ENCODE measurements at regions not wholly inside any gene's neighbourhood (a gene's known extent, or its start where the extent isn't known, plus 50 kb on each side); places are given as distances from the start of the nearest gene placed in this dataset.

- Histone ChIP-seq H3K4me1 (no peaks in the 10 kb centered on the region), H3K36me3 (replicated peaks in 1 of 2; ENCODE audit: insufficient read depth in 1 of 2, low read depth in 2 of 2) (no peaks in the 10 kb centered on the region), H3K27me3 (no peaks in the 10 kb centered on the region), H3K9me3 (no peaks in the 10 kb centered on the region), H3K4me3 (no peak overlapping the region), H3K27ac (no peak overlapping the region)
- TF ChIP-seq POLR2A (IDR thresholded peaks at IDR 0.05), result no peak
- TF ChIP-seq CTCF (IDR thresholded peaks at IDR 0.05), result no peak
- WGBS, 2 donors, result 79 to 82% methylated on average over 8 of the region's 8 CpGs
- ATAC-seq (no peak), DNase-seq (no peak)
- intact Hi-C loops (cut with DNase I), result no loop called here
These were observed 498.1 kb downstream of the SLC4A3 start for GRCh38 chr2:220125551-220125950.

- Histone ChIP-seq H3K9me3 (no peaks in the 10 kb centered on the region), H3K27me3 (no peaks in the 10 kb centered on the region), H3K4me3 (no peak overlapping the region), H3K27ac (no peak overlapping the region), H3K36me3 (replicated peaks in 1 of 2; ENCODE audit: insufficient read depth in 1 of 2, low read depth in 2 of 2) (no peaks in the 10 kb centered on the region), H3K4me1 (no peaks in the 10 kb centered on the region)
- TF ChIP-seq POLR2A (IDR thresholded peaks at IDR 0.05), result no peak
- no peak for TF ChIP-seq CTCF (IDR thresholded peaks at IDR 0.05)
- intact Hi-C loops (cut with DNase I), result no loop called here
- ATAC-seq (no peak), DNase-seq (no peak)
- 52 to 53% methylated on average over 3 of the region's 3 CpGs for WGBS, 2 donors
These were observed 499.9 kb downstream of the SLC4A3 start for GRCh38 chr2:220127311-220127710.

- DNase-seq (no peak), ATAC-seq (no peak)
- no peaks in the 10 kb centered on the region for H3K4me1 ChIP-seq
- no peak for TF ChIP-seq CTCF (IDR thresholded peaks at IDR 0.05)
- no peak for TF ChIP-seq POLR2A (IDR thresholded peaks at IDR 0.05)
- 66 to 69% methylated on average over 5 of the region's 5 CpGs for whole genome bisulfite sequencing, 2 donors
- intact Hi-C loops (cut with DNase I), result no loop called here
- no peaks in the 10 kb centered on the region for H3K36me3 ChIP-seq (replicated peaks in 1 of 2; ENCODE audit: insufficient read depth in 1 of 2, low read depth in 2 of 2)
- H3K4me3 ChIP-seq, result no peak overlapping the region
- H3K27ac ChIP-seq, result no peak overlapping the region
- H3K9me3 ChIP-seq, result no peaks in the 10 kb centered on the region
- no peaks in the 10 kb centered on the region for H3K27me3 ChIP-seq
These were observed 500.4 kb downstream of the SLC4A3 start for GRCh38 chr2:220127876-220128275.

- 65% methylated on average over 7 of the region's 7 CpGs for WGBS, 2 donors
- Histone ChIP-seq H3K9me3 (no peaks in the 10 kb centered on the region), H3K27ac (no peak overlapping the region), H3K4me3 (no peak overlapping the region), H3K27me3 (no peaks in the 10 kb centered on the region), H3K4me1 (no peaks in the 10 kb centered on the region), H3K36me3 (replicated peaks in 1 of 2; ENCODE audit: insufficient read depth in 1 of 2, low read depth in 2 of 2) (no peaks in the 10 kb centered on the region)
- ATAC-seq (no peak), DNase-seq (no peak)
- intact Hi-C loops (cut with DNase I), result no loop called here
- TF ChIP-seq CTCF (IDR thresholded peaks at IDR 0.05), result no peak
- TF ChIP-seq POLR2A (IDR thresholded peaks at IDR 0.05), result no peak
These were observed 502.0 kb downstream of the SLC4A3 start for GRCh38 chr2:220129391-220129790.

GRCh38 chr2:220134756-220135534, 507.5 kb downstream of the SLC4A3 start:
- TF ChIP-seq CTCF (IDR thresholded peaks at IDR 0.05), result no peak
- TF ChIP-seq POLR2A (IDR thresholded peaks at IDR 0.05), result no peak
- no peak overlapping the region for H3K4me3 ChIP-seq
- no peaks in the 10 kb centered on the region for H3K9me3 ChIP-seq
- H3K27ac ChIP-seq, result no peak overlapping the region
- intact Hi-C loops (cut with DNase I), result no loop called here
- DNase-seq (no peak), ATAC-seq (no peak)
- 61 to 67% methylated on average over 6 of the region's 6 CpGs for WGBS, 2 donors
- H3K36me3 ChIP-seq (replicated peaks in 1 of 2; ENCODE audit: insufficient read depth in 1 of 2, low read depth in 2 of 2), result no peaks in the 10 kb centered on the region
- H3K27me3 ChIP-seq, result no peaks in the 10 kb centered on the region
- no peaks in the 10 kb centered on the region for H3K4me1 ChIP-seq

Data from body of pancreas (tissue), 4 donors.